B cell (primary cell): ENCODE measurements at regions not wholly inside any gene's neighbourhood (a gene's known extent, or its start where the extent isn't known, plus 50 kb on each side); places are given as distances from the start of the nearest gene placed in this dataset.

Experiments
- EZH2 ChIP-seq: IDR thresholded peaks from 2 replicates; pipeline ENCODE4 v1.6.1; 2012; ENCODE audit warnings: borderline replicate concordance, low read depth, mild to moderate bottlenecking, moderate library complexity, low read length; ENCODE audit not compliant: insufficient read depth, poor library complexity, severe bottlenecking
- TF ChIP-seq, protein P1 (sequence below): fragments of 200-600 bp; IDR thresholded peaks from one replicate; pipeline ENCODE4 v1.8.0; 2022; ENCODE audit warnings: antibody characterized with exemption, mild to moderate bottlenecking

DNA sequence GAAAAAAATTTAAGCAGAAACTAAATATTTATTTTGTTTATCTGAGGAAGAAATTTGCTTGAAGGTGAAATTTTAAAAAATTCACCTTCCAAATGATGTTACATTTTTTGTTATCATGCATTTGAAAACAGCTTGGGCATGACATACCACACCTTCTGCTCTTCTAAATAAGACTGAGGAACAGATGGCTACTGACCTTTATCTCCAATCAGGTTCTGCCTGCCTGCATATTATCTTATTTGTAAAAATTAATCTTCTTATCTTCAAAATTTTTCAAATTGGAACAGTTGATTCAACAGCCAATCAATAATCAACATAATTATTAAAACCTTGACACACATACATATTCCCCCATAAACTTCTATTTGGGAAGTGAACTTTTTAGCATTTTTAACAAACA is 641.8 kb upstream of the ZNF385D start:
- TF ChIP-seq, protein P1, sequence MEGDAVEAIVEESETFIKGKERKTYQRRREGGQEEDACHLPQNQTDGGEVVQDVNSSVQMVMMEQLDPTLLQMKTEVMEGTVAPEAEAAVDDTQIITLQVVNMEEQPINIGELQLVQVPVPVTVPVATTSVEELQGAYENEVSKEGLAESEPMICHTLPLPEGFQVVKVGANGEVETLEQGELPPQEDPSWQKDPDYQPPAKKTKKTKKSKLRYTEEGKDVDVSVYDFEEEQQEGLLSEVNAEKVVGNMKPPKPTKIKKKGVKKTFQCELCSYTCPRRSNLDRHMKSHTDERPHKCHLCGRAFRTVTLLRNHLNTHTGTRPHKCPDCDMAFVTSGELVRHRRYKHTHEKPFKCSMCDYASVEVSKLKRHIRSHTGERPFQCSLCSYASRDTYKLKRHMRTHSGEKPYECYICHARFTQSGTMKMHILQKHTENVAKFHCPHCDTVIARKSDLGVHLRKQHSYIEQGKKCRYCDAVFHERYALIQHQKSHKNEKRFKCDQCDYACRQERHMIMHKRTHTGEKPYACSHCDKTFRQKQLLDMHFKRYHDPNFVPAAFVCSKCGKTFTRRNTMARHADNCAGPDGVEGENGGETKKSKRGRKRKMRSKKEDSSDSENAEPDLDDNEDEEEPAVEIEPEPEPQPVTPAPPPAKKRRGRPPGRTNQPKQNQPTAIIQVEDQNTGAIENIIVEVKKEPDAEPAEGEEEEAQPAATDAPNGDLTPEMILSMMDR = no peak
- TF ChIP-seq EZH2 = no peak
